ENCODE measurements at regions not wholly inside any gene's neighbourhood (a gene's known extent, or its start where the extent isn't known, plus 50 kb on each side); places are given as distances from the start of the nearest gene placed in this dataset.

- H3K23ac ChIP-seq (ENCODE audit: insufficient read length): no peak overlapping the region
- 89% methylated on average over 1 of the region's 1 CpG; no CpG with 5 or more reads in 1 of the 2 experiments for WGBS, 2 experiments (ENCODE audit: extremely low coverage in 1 of 2, insufficient coverage in 1 of 2, insufficient read length in 1 of 2, insufficient replicate concordance in 2 of 2, low coverage in 1 of 2, low lambda C conversion rate in 2 of 2, missing lambda C conversion rate in 1 of 2)
- H3K4ac ChIP-seq (replicated peaks; ENCODE audit: insufficient read length, low read depth, low read length): no peak overlapping the region
- no peaks in the 10 kb centered on the region for H3K4me1 ChIP-seq (replicated peaks in 1 of 4; ENCODE audit: control insufficient read depth in 3 of 4, insufficient read depth in 4 of 4, low read length in 3 of 4)
- no peak overlapping the region for H3K27ac ChIP-seq (ENCODE audit: low read depth, low read length)
- no peak overlapping the region for H3K14ac ChIP-seq (ENCODE audit: insufficient read length)
- H3K23me2 ChIP-seq (ENCODE audit: low read depth, low read length): no peaks in the 10 kb centered on the region
- H3K18ac ChIP-seq (ENCODE audit: extremely low read depth, low read length): no peak overlapping the region
- no peaks in the 10 kb centered on the region for H3K79me2 ChIP-seq (ENCODE audit: control insufficient read depth in 1 of 2, insufficient read depth in 2 of 2, low read length in 2 of 2)
- DNase-seq (ENCODE audit: low read depth in 1 of 2, low spot score in 2 of 2): no peak
- no peak overlapping the region for H3K56ac ChIP-seq (replicated peaks; ENCODE audit: insufficient read length, low read depth, low read length)
- H4K91ac ChIP-seq (replicated peaks; ENCODE audit: insufficient read length, low read length): no peak overlapping the region
- H2BK12ac ChIP-seq (ENCODE audit: low read depth, low read length): no peak overlapping the region
- no peaks in the 10 kb centered on the region for H4K20me1 ChIP-seq (replicated peaks in 1 of 2; ENCODE audit: control insufficient read depth in 1 of 2, insufficient read depth in 2 of 2, low read length in 2 of 2)
- no peak overlapping the region for H2BK120ac ChIP-seq (replicated peaks; ENCODE audit: low read depth, low read length)
- no peaks in the 10 kb centered on the region for H3K9me3 ChIP-seq (ENCODE audit: insufficient read depth in 2 of 2, low read depth in 1 of 2, low read length in 1 of 2)
- no peak overlapping the region for H4K8ac ChIP-seq (ENCODE audit: extremely low read depth, insufficient read depth, low read length)
- no peak for FAIRE-seq
- H3K27me3 ChIP-seq (replicated peaks in 1 of 4; ENCODE audit: control insufficient read depth in 3 of 4, extremely low read depth in 1 of 4, insufficient read depth in 3 of 4, low read length in 3 of 4): no peaks in the 10 kb centered on the region
- H2AK5ac ChIP-seq (ENCODE audit: low read depth, low read length): no peak overlapping the region
- ChIA-PET POLR2A (ENCODE audit: partially characterized antibody) (no interaction called here), CTCF (ENCODE audit: partially characterized antibody) (interaction anchor here (1.3 kb wide), 1 partner anchor 195 kb away, joined by 3 read pairs; no protein-coding TSS in a partner anchor)
- no peak overlapping the region for H4K5ac ChIP-seq (ENCODE audit: insufficient read length, low read depth, low read length)
- H2BK20ac ChIP-seq (ENCODE audit: low read length): no peak overlapping the region
- no peak overlapping the region for H2AFZ ChIP-seq (ENCODE audit: low read length)
- no peaks in the 10 kb centered on the region for H3K36me3 ChIP-seq (ENCODE audit: control insufficient read depth in 2 of 4, insufficient read depth in 4 of 4, low read length in 3 of 4)
- TF ChIP-seq JUN (IDR thresholded peaks at IDR 0.05; ENCODE audit: low read depth, low read length) (no peak), EGR1 (IDR thresholded peaks at IDR 0.05; ENCODE audit: borderline replicate concordance, low read depth, low read length) (no peak), GABPA (IDR thresholded peaks at IDR 0.05; ENCODE audit: borderline replicate concordance, insufficient read depth, low read length) (no peak), POLR2AphosphoS5 (IDR thresholded peaks at IDR 0.05; ENCODE audit: low read depth, low read length) (no peak), ATF3 (IDR thresholded peaks at IDR 0.05; ENCODE audit: insufficient read depth, low read depth, low read length) (no peak), SIX5 (IDR thresholded peaks at IDR 0.05; ENCODE audit: low read depth, low read length) (no peak), NANOG (IDR thresholded peaks at IDR 0.05; ENCODE audit: insufficient read depth, low read depth, low read length, poor library complexity, severe bottlenecking) (no peak)
- no peak overlapping the region for H2BK5ac ChIP-seq (ENCODE audit: low read depth, low read length)
- H3K4me2 ChIP-seq (ENCODE audit: insufficient read depth in 1 of 2, low read depth in 2 of 2, low read length in 2 of 2): no peak overlapping the region
- H3K79me1 ChIP-seq (ENCODE audit: low read depth, low read length): no peaks in the 10 kb centered on the region
- no peak overlapping the region for H3K9ac ChIP-seq (replicated peaks in 1 of 4; ENCODE audit: extremely low read depth in 1 of 4, low read depth in 3 of 4, low read length in 3 of 4)
- H3K4me3 ChIP-seq (ENCODE audit: extremely low read depth in 1 of 4, insufficient read depth in 2 of 4, low read depth in 3 of 4, low read length in 4 of 4): no peak overlapping the region
- H2BK15ac ChIP-seq (ENCODE audit: low read length): no peak overlapping the region
Observed at GRCh38 chr10:83881661-83882060, 257.6 kb upstream of the GHITM start.
